Ectodermal cell (in vitro differentiated cells): ENCODE measurements at regions not wholly inside any gene's neighbourhood (a gene's known extent, or its start where the extent isn't known, plus 50 kb on each side); places are given as distances from the start of the nearest gene placed in this dataset.
"Not testable (repeated sequence)": the region's sequence is repeated elsewhere in the genome, so short reads cannot be mapped to it uniquely, and the experiment has no call there.

Experiments used
- H3K27ac ChIP-seq: 2 replicates; pipeline ENCODE4 v1.7.0; 2013; ENCODE audit warnings: mild to moderate bottlenecking, low read depth, low read length; ENCODE audit not compliant: insufficient read depth, poor library complexity, severe bottlenecking
- H3K27me3 ChIP-seq: 2 replicates; pipeline ENCODE4 v1.7.0; 2013; ENCODE audit warnings: mild to moderate bottlenecking, low read length; ENCODE audit not compliant: insufficient read depth, control insufficient read depth, poor library complexity, severe bottlenecking
- H3K36me3 ChIP-seq: one replicate; pipeline ENCODE4 v1.7.0; 2013; ENCODE audit warnings: low read length; ENCODE audit not compliant: control insufficient read depth, insufficient read depth
- H3K4me1 ChIP-seq: one replicate; pipeline ENCODE4 v1.7.0; 2013; ENCODE audit warnings: low read length; ENCODE audit not compliant: control insufficient read depth, insufficient read depth
- H3K4me3 ChIP-seq: 2 replicates; pipeline ENCODE4 v1.7.0; 2013; ENCODE audit warnings: low read depth, low read length, control low read depth; ENCODE audit not compliant: insufficient read depth
- H3K9me3 ChIP-seq: 2 replicates; pipeline ENCODE4 v1.7.0; 2013; ENCODE audit warnings: mild to moderate bottlenecking, low read length, moderate library complexity; ENCODE audit not compliant: control insufficient read depth
- WGBS, 2 experiments: methylation state at CpG; one replicate each; pipeline ENCODE4 v1.1.7; 2013; ENCODE audit warnings: missing lambda C conversion rate in 2 of 2; 5-methylcytosine and 5-hydroxymethylcytosine counted together

DNA sequence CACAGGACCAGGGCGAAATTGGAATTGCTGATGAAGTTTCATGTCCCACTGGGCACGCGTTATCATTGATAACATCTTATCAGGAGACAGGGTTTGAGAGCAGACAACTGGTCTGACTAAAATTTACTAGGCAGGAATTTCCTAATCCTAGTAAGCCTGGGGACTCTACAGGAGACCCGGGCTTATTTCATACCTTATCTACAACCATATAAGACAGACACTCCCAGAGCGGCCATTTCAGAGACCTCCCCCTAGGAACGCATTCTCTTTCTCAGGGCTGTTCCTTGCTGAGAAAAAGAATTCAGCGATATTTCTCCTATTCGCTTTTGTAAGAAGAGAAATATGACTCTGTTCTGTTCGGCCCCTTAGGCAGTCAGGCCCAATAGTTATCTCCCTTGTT, 193.7 kb upstream of the DTNA start:
- H3K27me3 ChIP-seq, H3K4me3 ChIP-seq, H3K36me3 ChIP-seq, H3K27ac ChIP-seq, H3K9me3 ChIP-seq, H3K4me1 ChIP-seq: not testable (repeated sequence)
- 83 to 85% methylated on average over 9 of the region's 9 CpGs for WGBS, 2 experiments

DNA sequence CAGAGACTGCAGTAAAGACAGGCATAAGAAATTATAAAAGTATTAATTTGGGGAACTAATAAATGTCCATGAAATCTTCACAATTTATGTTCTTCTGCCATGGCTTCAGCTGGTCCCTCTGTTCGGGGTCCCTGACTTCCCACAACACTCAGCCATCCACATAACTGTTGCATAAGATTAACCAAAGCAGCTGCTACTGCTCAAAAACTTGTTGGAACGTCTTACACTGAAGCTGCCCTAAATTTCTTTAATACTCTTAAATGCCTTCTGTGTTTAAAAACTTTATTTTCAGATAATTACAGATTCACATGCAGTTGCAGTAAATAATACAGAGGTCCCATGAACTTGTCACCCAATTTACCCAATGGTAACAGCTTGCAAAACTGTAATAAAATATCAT, 193.1 kb upstream of the DTNA start:
- not testable (repeated sequence) for H3K4me1 ChIP-seq, H3K27me3 ChIP-seq, H3K27ac ChIP-seq, H3K36me3 ChIP-seq, H3K4me3 ChIP-seq, H3K9me3 ChIP-seq
- 93 to 95% methylated on average over 2 of the region's 2 CpGs for WGBS, 2 experiments

GRCh38 chr18:34521040-34521439, 189.1 kb upstream of the DTNA start:
- no peaks in the 10 kb centered on the region for H3K36me3 ChIP-seq
- no peaks in the 10 kb centered on the region for H3K27me3 ChIP-seq
- no peak overlapping the region for H3K4me3 ChIP-seq
- 80 to 100% methylated on average over 1 to 2 of the region's 2 CpGs for WGBS, 2 experiments
- no peak overlapping the region for H3K27ac ChIP-seq
- peaks cover 5% of the 10 kb centered on the region for H3K4me1 ChIP-seq
- no peaks in the 10 kb centered on the region for H3K9me3 ChIP-seq

- 92 to 93% methylated on average over 3 of the region's 3 CpGs for WGBS, 2 experiments
- H3K27me3 ChIP-seq, result no peaks in the 10 kb centered on the region
- no peak overlapping the region for H3K4me3 ChIP-seq
- peaks cover 5% of the 10 kb centered on the region for H3K4me1 ChIP-seq
- H3K36me3 ChIP-seq, result no peaks in the 10 kb centered on the region
- no peak overlapping the region for H3K27ac ChIP-seq
- H3K9me3 ChIP-seq, result no peaks in the 10 kb centered on the region
Measured at GRCh38 chr18:34522603-34523002, 187.5 kb upstream of the DTNA start.

DNA sequence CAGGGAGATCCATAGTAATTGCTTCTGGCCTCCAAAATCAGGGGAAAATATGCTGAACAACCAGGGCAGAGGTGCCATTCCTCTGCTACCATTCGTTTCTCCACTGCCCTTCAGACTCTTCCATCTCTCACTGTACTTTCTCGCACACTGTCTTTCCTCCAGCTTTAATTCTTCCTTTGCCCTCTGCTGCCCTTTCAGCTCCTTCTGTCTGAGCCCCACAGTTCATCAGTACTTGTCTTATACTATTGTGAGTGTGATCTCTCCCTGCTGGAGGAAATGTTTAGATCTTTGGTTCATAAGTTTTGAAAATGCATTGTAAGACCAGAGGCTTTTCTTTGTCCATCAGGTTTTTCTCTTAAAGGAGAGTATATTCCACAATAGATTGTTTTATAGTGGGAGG, 184.9 kb upstream of the DTNA start:
- H3K36me3 ChIP-seq, result no peaks in the 10 kb centered on the region
- H3K9me3 ChIP-seq, result no peaks in the 10 kb centered on the region
- no peaks in the 10 kb centered on the region for H3K27me3 ChIP-seq
- no peak overlapping the region for H3K27ac ChIP-seq
- peaks cover 5% of the 10 kb centered on the region for H3K4me1 ChIP-seq
- 90 to 94% methylated on average over 2 of the region's 2 CpGs for WGBS, 2 experiments
- no peak overlapping the region for H3K4me3 ChIP-seq

- Histone ChIP-seq H3K4me1 (peaks cover 5% of the 10 kb centered on the region), H3K27ac (no peak overlapping the region), H3K4me3 (no peak overlapping the region), H3K36me3 (no peaks in the 10 kb centered on the region), H3K9me3 (no peaks in the 10 kb centered on the region), H3K27me3 (no peaks in the 10 kb centered on the region)
- WGBS, 2 experiments, result 94 to 100% methylated on average over 2 to 3 of the region's 3 CpGs
Measured at GRCh38 chr18:34528177-34528576, 181.9 kb upstream of the DTNA start.

DNA sequence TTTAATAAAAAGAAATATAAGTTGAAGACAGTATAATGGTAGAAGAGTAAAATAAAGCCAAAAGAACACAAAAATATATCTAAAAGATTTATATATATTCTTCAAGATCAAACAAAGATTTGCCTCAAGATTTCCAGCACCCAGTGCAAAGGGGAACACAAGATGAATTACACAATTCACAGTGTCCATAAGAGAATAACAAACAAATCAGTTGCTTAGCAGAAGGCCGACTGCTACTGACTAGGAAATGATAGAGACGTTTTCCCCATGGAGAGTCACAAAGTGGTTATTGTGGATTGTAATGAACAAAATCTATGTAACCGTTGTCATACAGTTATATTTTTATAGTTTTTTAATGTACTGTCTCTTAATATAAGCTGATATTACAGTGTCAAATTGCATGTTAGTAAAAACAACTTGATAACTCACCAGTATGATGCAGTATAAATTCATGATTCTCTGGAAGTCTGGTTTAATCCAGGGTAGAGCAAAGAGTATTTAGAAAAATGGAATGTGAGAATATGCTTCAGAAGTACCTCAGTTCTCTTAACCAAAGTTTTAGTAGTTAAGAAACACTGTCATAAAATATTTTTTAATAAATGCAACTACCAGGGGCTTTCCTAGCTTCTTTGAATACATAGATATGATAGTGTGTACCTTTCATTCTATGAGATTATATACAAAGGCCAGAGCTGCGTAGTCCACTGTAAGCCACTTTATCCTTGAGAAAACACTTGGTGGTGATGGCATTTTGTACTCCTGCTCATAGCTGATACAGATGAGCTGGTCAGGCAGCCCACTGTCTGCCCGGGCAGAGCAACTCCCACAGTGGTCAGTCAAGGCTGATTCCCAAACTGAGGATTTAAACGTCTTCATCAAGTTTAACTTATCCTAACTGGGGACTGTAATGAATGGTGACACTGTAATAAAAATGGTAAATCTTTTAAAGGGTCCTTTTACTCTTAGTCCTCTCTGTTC, 180.5 kb upstream of the DTNA start:
- H3K36me3 ChIP-seq, result no peaks in the 10 kb centered on the region
- H3K27ac ChIP-seq, result no peak overlapping the region
- no peaks in the 10 kb centered on the region for H3K9me3 ChIP-seq
- no peak overlapping the region for H3K4me3 ChIP-seq
- peaks cover 5% of the 10 kb centered on the region for H3K4me1 ChIP-seq
- WGBS, 2 experiments, result 87 to 89% methylated on average over 6 of the region's 6 CpGs
- no peaks in the 10 kb centered on the region for H3K27me3 ChIP-seq

DNA sequence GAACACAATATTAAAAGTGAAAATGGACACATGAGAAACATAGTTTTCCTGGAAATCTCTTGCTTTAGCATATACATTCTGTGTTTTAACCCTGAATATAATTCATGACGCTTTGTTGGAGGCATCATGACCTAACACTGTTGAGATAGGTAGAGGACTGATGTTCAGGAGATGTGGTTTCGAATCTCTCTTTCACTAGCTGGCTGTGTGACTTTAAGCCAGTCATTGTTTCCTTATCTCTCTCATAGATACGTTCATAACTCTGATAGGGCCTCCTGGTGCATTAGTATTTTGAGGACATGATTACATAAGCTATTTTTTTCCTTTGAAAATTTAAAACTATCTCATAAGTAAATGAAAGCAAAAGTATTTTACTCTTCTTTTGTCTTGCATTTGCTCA, 179.0 kb upstream of the DTNA start:
- Histone ChIP-seq H3K36me3 (no peaks in the 10 kb centered on the region), H3K4me3 (no peak overlapping the region), H3K27me3 (no peaks in the 10 kb centered on the region), H3K9me3 (no peaks in the 10 kb centered on the region), H3K27ac (no peak overlapping the region), H3K4me1 (no peaks in the 10 kb centered on the region)
- 100% methylated on average over 2 of the region's 3 CpGs for WGBS, 2 experiments

DNA sequence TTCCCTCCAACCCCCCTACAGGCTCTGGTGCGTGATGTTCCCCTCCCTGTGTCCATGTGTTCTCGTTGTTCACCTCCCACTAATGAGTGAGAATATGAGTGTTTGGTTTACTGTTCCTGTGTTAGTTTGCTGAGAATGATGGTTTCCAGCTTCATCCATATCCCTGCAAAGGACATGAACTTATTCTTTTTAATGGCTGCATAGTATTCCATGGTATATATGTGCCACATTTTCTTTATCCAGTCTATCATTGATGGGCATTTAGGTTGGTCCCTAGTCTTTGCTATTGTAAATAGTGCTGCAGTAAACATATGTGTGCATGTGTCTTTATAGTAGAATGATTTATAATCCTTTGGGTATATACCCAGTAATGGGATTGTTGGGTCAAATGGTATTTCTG, 175.5 kb upstream of the DTNA start:
- H3K27ac ChIP-seq, H3K27me3 ChIP-seq, H3K36me3 ChIP-seq, H3K4me1 ChIP-seq, H3K4me3 ChIP-seq, H3K9me3 ChIP-seq: not testable (repeated sequence)
- 82 to 93% methylated on average over 2 of the region's 2 CpGs for WGBS, 2 experiments

- H3K9me3 ChIP-seq, result no peaks in the 10 kb centered on the region
- no peaks in the 10 kb centered on the region for H3K4me1 ChIP-seq
- no peak overlapping the region for H3K4me3 ChIP-seq
- 100% methylated on average over 1 of the region's 2 CpGs for WGBS, 2 experiments
- no peak overlapping the region for H3K27ac ChIP-seq
- H3K36me3 ChIP-seq, result no peaks in the 10 kb centered on the region
- no peaks in the 10 kb centered on the region for H3K27me3 ChIP-seq
Measured at GRCh38 chr18:34540897-34541296, 169.2 kb upstream of the DTNA start.
